Gastroesophageal sphincter (tissue), 3 donors: ENCODE measurements at regions not wholly inside any gene's neighbourhood (a gene's known extent, or its start where the extent isn't known, plus 50 kb on each side); places are given as distances from the start of the nearest gene placed in this dataset.

Experiments
- CTCF ChIP-seq, 4 experiments: fragments of 200-600 bp in 2 of 4; fragments of 450-650 bp in 2 of 4; sonication (generic) in 1 of 4; IDR thresholded peaks; one replicate each; pipeline ENCODE4 v1.5.1; 2017 to 2019; ENCODE audit warnings: antibody characterized with exemption in 4 of 4, mild to moderate bottlenecking in 2 of 4, moderate library complexity in 2 of 4
- POLR2A ChIP-seq, 2 donors: fragments of 450-650 bp; IDR thresholded peaks; one replicate each; pipeline ENCODE4 v1.6.1; 2017; ENCODE audit warnings: antibody characterized with exemption in 2 of 2, mild to moderate bottlenecking in 2 of 2, moderate library complexity in 1 of 2

- TF ChIP-seq CTCF (IDR thresholded peaks at IDR 0.05), result no peak
- no peak for TF ChIP-seq POLR2A (IDR thresholded peaks at IDR 0.05)
Observed at GRCh38 chr18:61034580-61034979, 298.6 kb upstream of the CDH20 start.
